Neuronal stem cell (in vitro differentiated cells): ENCODE measurements at regions not wholly inside any gene's neighbourhood (a gene's known extent, or its start where the extent isn't known, plus 50 kb on each side); places are given as distances from the start of the nearest gene placed in this dataset.

Source experiments
- DNase-seq: peaks from one replicate; pipeline ENCODE4 v3.0.0-alpha.2; 2013; ENCODE audit warnings: low spot score
- H2AFZ ChIP-seq: one replicate; pipeline ENCODE4 v1.6.1; 2013; ENCODE audit warnings: mild to moderate bottlenecking, low read length, inconsistent platforms
- H2AK5ac ChIP-seq: 2 replicates; pipeline ENCODE4 v1.6.1; 2013; ENCODE audit warnings: low read depth, mild to moderate bottlenecking, inconsistent platforms, low read length, moderate library complexity, mixed read lengths
- H2BK120ac ChIP-seq: 2 replicates; pipeline ENCODE4 v1.6.1; 2013; ENCODE audit warnings: low read depth, mild to moderate bottlenecking, inconsistent platforms, low read length, moderate library complexity, mixed read lengths
- H2BK12ac ChIP-seq: one replicate; pipeline ENCODE4 v1.6.1; 2013; ENCODE audit warnings: low read length, inconsistent platforms
- H2BK15ac ChIP-seq: 2 replicates; pipeline ENCODE4 v1.6.1; 2013; ENCODE audit warnings: mild to moderate bottlenecking, low read length, inconsistent platforms, mixed read lengths
- H2BK5ac ChIP-seq: one replicate; pipeline ENCODE4 v1.6.1; 2013; ENCODE audit warnings: inconsistent platforms, mild to moderate bottlenecking, low read length, moderate library complexity
- H3K14ac ChIP-seq: one replicate; pipeline ENCODE4 v1.6.1; 2013; ENCODE audit warnings: low read length, inconsistent platforms
- H3K18ac ChIP-seq: 2 replicates; pipeline ENCODE4 v1.6.1; 2013; ENCODE audit warnings: low read length, inconsistent platforms
- H3K23ac ChIP-seq: 2 replicates; pipeline ENCODE4 v1.6.1; 2013; ENCODE audit warnings: low read depth, mild to moderate bottlenecking, mixed read lengths, low read length, inconsistent platforms; ENCODE audit not compliant: poor library complexity
- H3K27ac ChIP-seq: replicated peaks from 3 replicates; pipeline ENCODE4 v1.5.1; 2013; ENCODE audit warnings: low read length, inconsistent platforms
- H3K27me3 ChIP-seq, 3 experiments: 2 replicates each; pipeline ENCODE4 v1.6.1; 2013; ENCODE audit warnings: low read length in 3 of 3, mild to moderate bottlenecking in 2 of 3, inconsistent platforms in 1 of 3, low read depth in 1 of 3, mixed read lengths in 1 of 3, moderate library complexity in 1 of 3; ENCODE audit not compliant: control insufficient read depth in 3 of 3, insufficient read depth in 3 of 3
- H3K36me3 ChIP-seq, 2 donors: replicated peaks in 1 of 2; 2 replicates each; pipeline ENCODE4 v1.6.1; 2013; ENCODE audit warnings: low read length in 2 of 2; ENCODE audit not compliant: control insufficient read depth in 2 of 2, insufficient read depth in 2 of 2
- H3K4ac ChIP-seq: 2 replicates; pipeline ENCODE4 v1.6.1; 2013; ENCODE audit warnings: inconsistent platforms, mild to moderate bottlenecking, low read length, moderate library complexity
- H3K4me1 ChIP-seq, 2 donors: 1 replicate in 1 of 2; 2 replicates in 1 of 2; pipeline ENCODE4 v1.6.1; 2013; ENCODE audit warnings: low read length in 2 of 2, low read depth in 1 of 2; ENCODE audit not compliant: control insufficient read depth in 2 of 2, insufficient read depth in 1 of 2
- H3K4me2 ChIP-seq: one replicate; pipeline ENCODE4 v1.6.1; 2013; ENCODE audit warnings: mild to moderate bottlenecking, low read length, inconsistent platforms; ENCODE audit not compliant: insufficient read depth, poor library complexity, severe bottlenecking
- H3K4me3 ChIP-seq, 2 donors: 2 replicates each; pipeline ENCODE4 v1.5.1; 2013; ENCODE audit warnings: low read length in 2 of 2, mild to moderate bottlenecking in 2 of 2, inconsistent platforms in 1 of 2, moderate library complexity in 1 of 2
- H3K79me1 ChIP-seq: one replicate; pipeline ENCODE4 v1.6.1; 2013; ENCODE audit warnings: low read depth, mild to moderate bottlenecking, inconsistent platforms, low read length, moderate library complexity
- H3K9ac ChIP-seq: one replicate; pipeline ENCODE4 v1.6.1; 2013; ENCODE audit warnings: mild to moderate bottlenecking, low read depth, low read length, inconsistent platforms; ENCODE audit not compliant: poor library complexity
- H3K9me3 ChIP-seq, 2 donors: replicated peaks in 1 of 2; 2 replicates each; pipeline versions ENCODE3 to v1.6.1; 2013; ENCODE audit warnings: low read length in 2 of 2, mild to moderate bottlenecking in 2 of 2, inconsistent platforms in 1 of 2, low read depth in 1 of 2, mixed read lengths in 1 of 2, moderate library complexity in 1 of 2; ENCODE audit not compliant: control insufficient read depth in 2 of 2, insufficient read depth in 1 of 2
- H4K8ac ChIP-seq: one replicate; pipeline ENCODE4 v1.6.1; 2013; ENCODE audit warnings: low read depth, mild to moderate bottlenecking, inconsistent platforms, low read length, moderate library complexity
- H4K91ac ChIP-seq: one replicate; pipeline ENCODE4 v1.6.1; 2013; ENCODE audit warnings: low read length, low read depth, mild to moderate bottlenecking, inconsistent platforms; ENCODE audit not compliant: poor library complexity
- WGBS, 2 donors: extraction: QIAGEN DNeasy Blood & Tissue Kit; methylation state at CpG; one replicate each; pipeline ENCODE4 v1.1.7; 2013; ENCODE audit warnings: missing lambda C conversion rate in 2 of 2, mixed read lengths in 1 of 2; ENCODE audit not compliant: insufficient read length in 2 of 2, insufficient replicate concordance in 1 of 2; ENCODE audit errors: extremely low coverage in 2 of 2; 5-methylcytosine and 5-hydroxymethylcytosine counted together

GRCh38 chr11:122414406-122415018 lies 241.0 kb upstream of the UBASH3B start:
- Histone ChIP-seq H3K79me1 (no peaks in the 10 kb centered on the region), H4K91ac (no peak overlapping the region)

GRCh38 chr11:122413677-122414076 lies 241.8 kb upstream of the UBASH3B start:
- H2BK5ac ChIP-seq, result no peak overlapping the region
- H3K9me3 ChIP-seq, result peaks cover 2 to 14% of the 10 kb centered on the region in 2 donors
- H3K27ac ChIP-seq, result no peak overlapping the region
- no peak overlapping the region for H3K18ac ChIP-seq
- no peak overlapping the region for H4K8ac ChIP-seq
- H3K14ac ChIP-seq, result no peak overlapping the region
- no peak overlapping the region for H4K91ac ChIP-seq
- no peak overlapping the region for H2BK12ac ChIP-seq
- peaks cover 0 to 2% (median 0%) of the 10 kb centered on the region in 3 experiments for H3K27me3 ChIP-seq
- no peak overlapping the region for H3K4ac ChIP-seq
- no peak overlapping the region for H2BK15ac ChIP-seq
- H3K4me3 ChIP-seq, result no peak overlapping the region
- H2AFZ ChIP-seq, result no peak overlapping the region
- H2BK120ac ChIP-seq, result no peak overlapping the region
- no peak overlapping the region for H3K4me2 ChIP-seq
- no peak overlapping the region for H3K9ac ChIP-seq
- no peak overlapping the region for H3K23ac ChIP-seq
- no peak overlapping the region for H2AK5ac ChIP-seq
- DNase-seq, result no peak
- H3K79me1 ChIP-seq, result no peaks in the 10 kb centered on the region
- H3K36me3 ChIP-seq, result no peaks in the 10 kb centered on the region
- H3K4me1 ChIP-seq, result no peaks in the 10 kb centered on the region

More at GRCh38 chr11:122414406-122415018, 241.0 kb upstream of the UBASH3B start:
- Histone ChIP-seq H3K18ac (no peak overlapping the region), H3K4me3 (no peak overlapping the region), H3K4me2 (no peak overlapping the region), H2BK5ac (no peak overlapping the region), H4K8ac (no peak overlapping the region), H2BK12ac (no peak overlapping the region), H3K27me3 (no peaks in the 10 kb centered on the region), H3K23ac (no peak overlapping the region), H3K4me1 (no peaks in the 10 kb centered on the region), H3K27ac (no peak overlapping the region), H2BK120ac (no peak overlapping the region), H3K4ac (no peak overlapping the region), H3K9ac (no peak overlapping the region), H3K14ac (no peak overlapping the region), H3K36me3 (no peaks in the 10 kb centered on the region), H2AFZ (no peak overlapping the region), H2AK5ac (no peak overlapping the region), H3K9me3 (peaks cover 2 to 14% of the 10 kb centered on the region in 2 donors), H2BK15ac (no peak overlapping the region)
- WGBS, 2 donors, result no CpG with 5 or more reads among the region's 2 CpGs
- no peak for DNase-seq

- Histone ChIP-seq H4K91ac (no peak overlapping the region), H3K9ac (no peak overlapping the region), H3K9me3 (peaks cover 2 to 14% of the 10 kb centered on the region in 2 donors), H3K4me3 (no peak overlapping the region), H3K27me3 (peaks cover 0 to 2% (median 0%) of the 10 kb centered on the region in 3 experiments), H2AFZ (no peak overlapping the region), H2BK5ac (no peak overlapping the region), H4K8ac (no peak overlapping the region), H3K14ac (no peak overlapping the region), H2BK120ac (no peak overlapping the region), H3K79me1 (no peaks in the 10 kb centered on the region), H3K4me2 (no peak overlapping the region), H2AK5ac (no peak overlapping the region), H3K27ac (no peak overlapping the region), H2BK15ac (no peak overlapping the region), H3K18ac (no peak overlapping the region), H3K4me1 (no peaks in the 10 kb centered on the region), H3K23ac (no peak overlapping the region), H3K36me3 (no peaks in the 10 kb centered on the region), H2BK12ac (no peak overlapping the region), H3K4ac (no peak overlapping the region)
- WGBS, 2 donors, result no CpG with 5 or more reads among the region's 1 CpG
- DNase-seq, result no peak
Observed at GRCh38 chr11:122412581-122412980, 242.9 kb upstream of the UBASH3B start.

GRCh38 chr11:122406466-122406865 lies 249.1 kb upstream of the UBASH3B start:
- H3K27me3 ChIP-seq, result peaks cover 0 to 2% (median 0%) of the 10 kb centered on the region in 3 experiments
- WGBS, 2 donors, result no CpG with 5 or more reads among the region's 4 CpGs
- H2AK5ac ChIP-seq, result no peak overlapping the region
- H4K8ac ChIP-seq, result no peak overlapping the region
- H3K36me3 ChIP-seq, result no peaks in the 10 kb centered on the region
- DNase-seq, result no peak
- no peaks in the 10 kb centered on the region for H3K4me1 ChIP-seq
- H3K18ac ChIP-seq, result no peak overlapping the region
- no peak overlapping the region for H3K14ac ChIP-seq
- H2BK5ac ChIP-seq, result no peak overlapping the region
- H3K4ac ChIP-seq, result no peak overlapping the region
- no peak overlapping the region for H2BK12ac ChIP-seq
- no peaks in the 10 kb centered on the region for H3K79me1 ChIP-seq
- no peaks in the 10 kb centered on the region for H3K9me3 ChIP-seq
- H4K91ac ChIP-seq, result no peak overlapping the region
- H3K23ac ChIP-seq, result no peak overlapping the region
- H3K4me3 ChIP-seq, result no peak overlapping the region
- H3K27ac ChIP-seq, result no peak overlapping the region
- no peak overlapping the region for H3K9ac ChIP-seq
- H2AFZ ChIP-seq, result no peak overlapping the region
- H3K4me2 ChIP-seq, result no peak overlapping the region
- H2BK120ac ChIP-seq, result no peak overlapping the region
- no peak overlapping the region for H2BK15ac ChIP-seq
